ENCODE measurements at regions not wholly inside any gene's neighbourhood (a gene's known extent, or its start where the extent isn't known, plus 50 kb on each side); places are given as distances from the start of the nearest gene placed in this dataset.
A peak's percentile ranks its signal among the peaks of the same experiment; 100 is the strongest.

- no peak for TF ChIP-seq CTCF (IDR thresholded peaks at IDR 0.05)
- WGBS, 2 donors: 58 to 59% methylated on average over 1 of the region's 1 CpG
- DNase-seq (no peak), ATAC-seq (no peak)
- no peak overlapping the region for H3K27ac ChIP-seq
- H3K9me3 ChIP-seq: peaks cover 0 to 11% (median 0%) of the 10 kb centered on the region in 11 donors
- H3K4me3 ChIP-seq: no peak overlapping the region
- peaks cover 0 to 5% (median 0%) of the 10 kb centered on the region in 9 donors for H3K4me1 ChIP-seq
- no peaks in the 10 kb centered on the region for H3K36me3 ChIP-seq
- intact Hi-C loops (cut with DNase I): no loop called here
- H3K27me3 ChIP-seq: no peaks in the 10 kb centered on the region
Observed at GRCh38 chr6:133697666-133698065, 191.2 kb upstream of the TCF21 start.

GRCh38 chr6:133698272-133698671 lies 190.6 kb upstream of the TCF21 start:
- ATAC-seq (no peak), DNase-seq (no peak)
- Histone ChIP-seq H3K4me1 (peaks cover 0 to 7% (median 0%) of the 10 kb centered on the region in 9 donors), H3K9me3 (peaks cover 0 to 11% (median 0%) of the 10 kb centered on the region in 11 donors), H3K27me3 (no peaks in the 10 kb centered on the region), H3K4me3 (no peak overlapping the region), H3K36me3 (no peaks in the 10 kb centered on the region), H3K27ac (no peak overlapping the region)
- TF ChIP-seq CTCF (IDR thresholded peaks at IDR 0.05): no peak
- intact Hi-C loops (cut with DNase I): no loop called here
- WGBS, 2 donors: 83 to 95% methylated on average over 1 of the region's 1 CpG

- 80 to 83% methylated on average over 1 of the region's 1 CpG for WGBS, 2 donors
- intact Hi-C loops (cut with DNase I): no loop called here
- DNase-seq (no peak), ATAC-seq (no peak)
- Histone ChIP-seq H3K4me1 (peaks cover 0 to 7% (median 0%) of the 10 kb centered on the region in 9 donors), H3K9me3 (peaks cover 0 to 11% (median 0%) of the 10 kb centered on the region in 11 donors), H3K36me3 (no peaks in the 10 kb centered on the region), H3K4me3 (no peak overlapping the region), H3K27ac (no peak overlapping the region), H3K27me3 (no peaks in the 10 kb centered on the region)
- TF ChIP-seq CTCF (IDR thresholded peaks at IDR 0.05): no peak
Observed at GRCh38 chr6:133699741-133700385, 189.1 kb upstream of the TCF21 start.

GRCh38 chr6:133701633-133702331 lies 187.1 kb upstream of the TCF21 start:
- Histone ChIP-seq H3K4me3 (no peak overlapping the region), H3K27me3 (no peaks in the 10 kb centered on the region), H3K9me3 (peaks cover 0 to 5% (median 0%) of the 10 kb centered on the region in 11 donors), H3K27ac (peak overlapping the region in 9 of 10 donors; percentile 18 to 73 (median 39)), H3K36me3 (no peaks in the 10 kb centered on the region), H3K4me1 (peaks cover 0 to 7% (median 0%) of the 10 kb centered on the region in 9 donors)
- DNase-seq (peak; percentile 32 to 36), ATAC-seq (peak; percentile 50 to 89 (median 77))
- intact Hi-C loops (cut with DNase I): no loop called here
- 24 to 26% methylated on average over 9 of the region's 9 CpGs for WGBS, 2 donors
- TF ChIP-seq CTCF (IDR thresholded peaks at IDR 0.05): no peak
